Neutrophil (primary cell): ENCODE measurements at regions not wholly inside any gene's neighbourhood (a gene's known extent, or its start where the extent isn't known, plus 50 kb on each side); places are given as distances from the start of the nearest gene placed in this dataset.
"Not testable (repeated sequence)": the region's sequence is repeated elsewhere in the genome, so short reads cannot be mapped to it uniquely, and the experiment has no call there.

ENCODE experiments used
- H3K27ac ChIP-seq: fragments of 200-600 bp; sonication (generic); 2 replicates; pipeline ENCODE4 v1.5.1; 2016; ENCODE audit warnings: mild to moderate bottlenecking, moderate library complexity
- H3K27me3 ChIP-seq: fragments of 200-600 bp; sonication (generic); 2 replicates; pipeline ENCODE4 v1.6.0; 2016; ENCODE audit warnings: mild to moderate bottlenecking
- H3K36me3 ChIP-seq: fragments of 200-600 bp; sonication (generic); 2 replicates; pipeline ENCODE4 v1.5.1; 2017
- H3K4me1 ChIP-seq, 2 experiments: fragments of 200-600 bp in 1 of 2; sonication (generic) in 1 of 2; 1 replicate in 1 of 2; 2 replicates in 1 of 2; pipeline versions ENCODE4 v1.5.1 to v1.6.1; 2013 to 2016; ENCODE audit warnings: low read depth in 1 of 2, low read length in 1 of 2, mild to moderate bottlenecking in 1 of 2, moderate library complexity in 1 of 2; ENCODE audit not compliant: control insufficient read depth in 1 of 2, insufficient read depth in 1 of 2
- H3K4me3 ChIP-seq, 2 experiments: fragments of 200-600 bp in 1 of 2; sonication (generic) in 1 of 2; 1 replicate in 1 of 2; 2 replicates in 1 of 2; pipeline ENCODE4 v1.5.1; 2013 to 2016; ENCODE audit warnings: low read depth in 1 of 2, low read length in 1 of 2, mild to moderate bottlenecking in 1 of 2, moderate library complexity in 1 of 2
- H3K9me3 ChIP-seq: fragments of 200-600 bp; sonication (generic); 2 replicates; pipeline ENCODE4 v1.5.1; 2016
- TF ChIP-seq, protein P1 (sequence below): fragments of 200-600 bp; sonication (generic); IDR thresholded peaks from 2 replicates; pipeline ENCODE4 v1.5.1; 2016; ENCODE audit warnings: antibody characterized with exemption

DNA sequence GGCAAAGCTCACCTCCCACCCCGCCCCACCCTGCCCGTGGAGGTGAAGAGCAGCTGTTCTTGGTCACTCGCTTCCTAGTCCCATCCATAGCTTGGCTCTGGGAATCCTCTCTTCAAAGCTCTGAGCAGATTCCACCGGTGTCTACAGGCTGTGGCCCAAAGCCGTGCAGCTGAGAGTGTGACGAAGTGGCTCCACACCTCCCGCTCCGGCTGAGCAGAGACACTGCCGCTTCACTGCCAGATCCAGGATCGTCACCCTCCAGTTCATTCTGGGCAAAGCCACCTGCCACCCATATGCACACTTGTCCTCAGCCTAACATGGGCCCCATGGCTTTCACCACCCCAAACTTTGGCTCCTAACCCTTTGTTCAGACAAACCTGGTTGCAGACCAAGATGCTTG lies 532.9 kb upstream of the B3GAT1 start:
- H3K36me3 ChIP-seq: no peaks in the 10 kb centered on the region
- H3K27ac ChIP-seq: no peak overlapping the region
- no peaks in the 10 kb centered on the region for H3K4me1 ChIP-seq
- H3K4me3 ChIP-seq: no peak overlapping the region
- TF ChIP-seq, protein P1, sequence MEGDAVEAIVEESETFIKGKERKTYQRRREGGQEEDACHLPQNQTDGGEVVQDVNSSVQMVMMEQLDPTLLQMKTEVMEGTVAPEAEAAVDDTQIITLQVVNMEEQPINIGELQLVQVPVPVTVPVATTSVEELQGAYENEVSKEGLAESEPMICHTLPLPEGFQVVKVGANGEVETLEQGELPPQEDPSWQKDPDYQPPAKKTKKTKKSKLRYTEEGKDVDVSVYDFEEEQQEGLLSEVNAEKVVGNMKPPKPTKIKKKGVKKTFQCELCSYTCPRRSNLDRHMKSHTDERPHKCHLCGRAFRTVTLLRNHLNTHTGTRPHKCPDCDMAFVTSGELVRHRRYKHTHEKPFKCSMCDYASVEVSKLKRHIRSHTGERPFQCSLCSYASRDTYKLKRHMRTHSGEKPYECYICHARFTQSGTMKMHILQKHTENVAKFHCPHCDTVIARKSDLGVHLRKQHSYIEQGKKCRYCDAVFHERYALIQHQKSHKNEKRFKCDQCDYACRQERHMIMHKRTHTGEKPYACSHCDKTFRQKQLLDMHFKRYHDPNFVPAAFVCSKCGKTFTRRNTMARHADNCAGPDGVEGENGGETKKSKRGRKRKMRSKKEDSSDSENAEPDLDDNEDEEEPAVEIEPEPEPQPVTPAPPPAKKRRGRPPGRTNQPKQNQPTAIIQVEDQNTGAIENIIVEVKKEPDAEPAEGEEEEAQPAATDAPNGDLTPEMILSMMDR: no peak
- H3K9me3 ChIP-seq: no peaks in the 10 kb centered on the region
- H3K27me3 ChIP-seq: no peaks in the 10 kb centered on the region

DNA sequence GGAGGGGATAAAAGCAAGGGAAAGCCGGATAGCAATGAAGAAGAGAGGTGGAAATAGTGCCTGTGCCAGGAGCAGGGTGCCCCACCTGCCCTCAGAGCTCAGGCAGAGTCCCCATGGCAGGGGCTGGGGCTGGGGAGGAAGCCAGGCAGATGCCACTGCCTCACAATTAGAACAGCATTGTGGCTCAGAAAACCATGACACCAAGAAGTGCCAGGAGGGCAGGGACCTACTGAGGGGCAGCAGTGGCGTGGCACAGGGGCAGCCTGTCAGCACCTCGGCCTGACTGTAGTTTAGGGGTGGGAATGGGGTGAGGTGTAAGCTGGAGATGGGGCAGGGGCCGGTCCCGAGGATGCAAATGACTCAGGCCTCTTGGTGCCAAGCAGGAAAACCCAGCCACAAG lies 532.1 kb upstream of the B3GAT1 start:
- H3K27ac ChIP-seq: no peak overlapping the region
- no peaks in the 10 kb centered on the region for H3K27me3 ChIP-seq
- no peaks in the 10 kb centered on the region for H3K9me3 ChIP-seq
- H3K36me3 ChIP-seq: no peaks in the 10 kb centered on the region
- H3K4me3 ChIP-seq: no peak overlapping the region
- TF ChIP-seq, protein P1: no peak
- H3K4me1 ChIP-seq: no peaks in the 10 kb centered on the region

DNA sequence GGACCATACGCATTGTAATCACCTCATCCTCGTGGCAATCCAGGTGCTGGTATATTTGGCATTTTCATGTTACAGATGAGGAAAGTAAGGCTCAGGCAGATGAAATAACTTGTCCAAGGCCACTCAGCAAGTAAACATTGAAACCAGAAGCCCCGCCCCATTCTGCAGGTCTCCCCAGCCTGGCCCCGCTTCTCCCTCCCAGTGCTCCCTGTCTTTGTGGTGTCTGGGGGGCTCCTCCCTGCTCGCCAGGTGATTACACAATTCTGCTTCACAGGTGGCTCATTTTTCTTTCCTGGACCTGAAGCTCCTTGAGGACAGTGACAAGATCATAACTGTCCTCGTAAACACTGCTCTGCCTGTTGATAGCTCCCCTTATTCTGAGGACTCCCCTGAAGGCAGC lies 531.5 kb upstream of the B3GAT1 start:
- Histone ChIP-seq H3K4me3 (no peak overlapping the region), H3K4me1 (no peaks in the 10 kb centered on the region), H3K27me3 (no peaks in the 10 kb centered on the region), H3K9me3 (no peaks in the 10 kb centered on the region), H3K36me3 (no peaks in the 10 kb centered on the region), H3K27ac (no peak overlapping the region)
- TF ChIP-seq, protein P1: no peak

DNA sequence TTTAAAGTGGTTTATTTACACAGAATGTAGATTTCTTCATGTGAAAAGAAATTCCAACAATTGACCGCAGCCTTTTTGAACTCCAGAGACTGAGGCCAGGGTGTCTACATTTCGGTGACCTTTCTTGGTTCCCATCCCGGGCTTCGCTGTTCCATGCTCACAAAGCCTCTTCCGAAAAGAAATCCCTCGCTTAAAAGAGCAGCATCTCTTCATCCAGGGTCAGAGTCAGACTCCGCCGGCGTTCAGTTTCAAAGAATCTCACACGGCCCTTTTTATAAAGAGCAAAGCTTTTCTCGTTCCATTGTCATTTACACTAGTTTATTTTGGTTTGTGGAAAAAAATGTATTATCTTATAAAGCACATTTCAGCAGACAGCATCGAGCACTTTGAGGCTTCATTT lies 530.6 kb upstream of the B3GAT1 start:
- Histone ChIP-seq H3K27me3 (no peaks in the 10 kb centered on the region), H3K9me3 (no peaks in the 10 kb centered on the region), H3K4me3 (no peak overlapping the region), H3K27ac (no peak overlapping the region), H3K4me1 (no peaks in the 10 kb centered on the region), H3K36me3 (no peaks in the 10 kb centered on the region)
- TF ChIP-seq, protein P1: no peak

DNA sequence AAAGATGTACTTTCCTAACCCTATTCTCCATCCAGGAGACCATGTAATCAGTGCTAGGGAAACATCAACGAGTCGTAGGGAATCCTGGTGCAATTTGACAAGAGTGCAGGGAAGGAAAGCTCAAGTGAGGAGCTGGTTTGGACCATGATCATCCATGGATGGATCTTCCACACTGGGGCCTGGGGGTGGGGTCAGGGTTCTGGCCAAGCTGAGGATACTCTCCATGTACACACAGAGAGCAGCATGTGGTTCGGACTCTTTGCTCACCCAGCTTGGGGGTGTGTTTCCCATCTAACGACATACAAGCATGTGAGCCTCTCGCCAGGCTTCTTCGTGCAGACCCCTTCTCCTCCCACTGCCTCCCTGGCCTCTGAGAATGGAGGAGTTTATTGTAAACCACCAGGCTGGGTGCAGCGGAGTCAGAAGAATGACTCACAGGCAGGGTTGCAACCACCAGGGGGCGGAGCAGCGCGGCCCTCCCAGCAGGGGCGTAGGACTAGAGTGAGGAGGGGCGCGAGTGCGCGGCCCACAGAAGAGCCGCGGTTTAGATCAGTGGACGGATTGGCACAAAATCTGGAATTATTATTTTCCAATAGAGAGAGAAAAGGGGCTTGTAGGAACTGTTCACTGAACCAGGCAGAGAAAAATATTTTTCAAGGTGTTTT lies 530.0 kb upstream of the B3GAT1 start:
- H3K27me3 ChIP-seq, H3K4me3 ChIP-seq, H3K27ac ChIP-seq, H3K9me3 ChIP-seq, H3K4me1 ChIP-seq, H3K36me3 ChIP-seq: not testable (repeated sequence)

DNA sequence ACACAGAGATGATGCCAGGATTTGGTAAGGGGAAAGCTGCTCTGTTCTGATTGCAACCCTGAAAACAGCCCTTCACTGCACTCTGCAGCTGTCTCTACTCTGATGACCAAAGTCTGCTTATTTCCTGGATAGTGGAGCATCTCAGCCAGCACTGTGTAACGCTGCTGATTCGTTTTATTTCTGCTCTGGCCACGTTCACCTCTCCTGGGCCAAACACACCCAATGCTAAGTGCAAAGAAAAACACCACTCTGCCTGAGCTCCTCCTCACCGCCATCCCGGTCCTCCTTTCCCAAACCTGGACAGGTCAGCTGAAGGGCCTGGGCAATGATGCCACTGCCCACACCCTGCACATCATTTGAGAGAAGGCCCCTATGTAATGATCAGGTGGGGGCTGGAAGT lies 529.3 kb upstream of the B3GAT1 start:
- H3K4me1 ChIP-seq: no peaks in the 10 kb centered on the region
- TF ChIP-seq, protein P1: no peak
- no peaks in the 10 kb centered on the region for H3K9me3 ChIP-seq
- H3K27ac ChIP-seq: no peak overlapping the region
- no peak overlapping the region for H3K4me3 ChIP-seq
- no peaks in the 10 kb centered on the region for H3K36me3 ChIP-seq
- no peaks in the 10 kb centered on the region for H3K27me3 ChIP-seq
